Tibial nerve (tissue), 4 donors: ENCODE measurements at regions not wholly inside any gene's neighbourhood (a gene's known extent, or its start where the extent isn't known, plus 50 kb on each side); places are given as distances from the start of the nearest gene placed in this dataset.

Experiments
- DNase-seq, 2 donors: peaks; one replicate each; pipeline ENCODE4 v3.0.0-alpha.2; 2019; ENCODE audit warnings: low spot score in 2 of 2
- H3K27ac ChIP-seq, 4 donors: fragments of 200-600 bp; sonication (generic) in 3 of 4; one replicate each; pipeline ENCODE4 v1.5.1; 2017 to 2019; ENCODE audit warnings: mild to moderate bottlenecking in 1 of 4
- H3K27me3 ChIP-seq, 2 donors: fragments of 200-600 bp; sonication (generic) in 1 of 2; one replicate each; pipeline versions ENCODE4 v1.5.1 to v1.6.0; 2017 to 2019
- H3K36me3 ChIP-seq, 3 donors: fragments of 200-600 bp; sonication (generic); one replicate each; pipeline ENCODE4 v1.5.1; 2018 to 2019
- H3K4me1 ChIP-seq, 4 donors: fragments of 200-600 bp; sonication (generic) in 3 of 4; one replicate each; pipeline ENCODE4 v1.5.1; 2017 to 2019
- H3K4me3 ChIP-seq, 4 donors: fragments of 200-600 bp; sonication (generic) in 3 of 4; one replicate each; pipeline ENCODE4 v1.5.1; 2017 to 2019; ENCODE audit warnings: mild to moderate bottlenecking in 1 of 4, moderate library complexity in 1 of 4
- H3K9me3 ChIP-seq, 4 donors: fragments of 200-600 bp; sonication (generic) in 3 of 4; one replicate each; pipeline ENCODE4 v1.5.1; 2017 to 2019
- EP300 ChIP-seq, 2 donors: sonication (generic); formaldehyde crosslinking; IDR thresholded peaks; one replicate each; pipeline ENCODE4 v1.6.1; 2017; ENCODE audit warnings: antibody characterized with exemption in 2 of 2, mild to moderate bottlenecking in 1 of 2
- POLR2A ChIP-seq, 2 donors: fragments of 450-650 bp; IDR thresholded peaks; one replicate each; pipeline ENCODE4 v1.6.1; 2017; ENCODE audit warnings: antibody characterized with exemption in 2 of 2, mild to moderate bottlenecking in 2 of 2, moderate library complexity in 2 of 2
- WGBS, 2 donors: methylation state at CpG; one replicate each; pipeline ENCODE4 v1.1.5; 2018; 5-methylcytosine and 5-hydroxymethylcytosine counted together
- TF ChIP-seq, protein P1 (sequence below), 5 experiments: fragments of 200-600 bp in 3 of 5; fragments of 450-650 bp in 2 of 5; sonication (generic) in 3 of 5; IDR thresholded peaks; one replicate each; pipeline ENCODE4 v1.5.1; 2016 to 2019; ENCODE audit warnings: antibody characterized with exemption in 5 of 5, mild to moderate bottlenecking in 3 of 5, moderate library complexity in 2 of 5

DNA sequence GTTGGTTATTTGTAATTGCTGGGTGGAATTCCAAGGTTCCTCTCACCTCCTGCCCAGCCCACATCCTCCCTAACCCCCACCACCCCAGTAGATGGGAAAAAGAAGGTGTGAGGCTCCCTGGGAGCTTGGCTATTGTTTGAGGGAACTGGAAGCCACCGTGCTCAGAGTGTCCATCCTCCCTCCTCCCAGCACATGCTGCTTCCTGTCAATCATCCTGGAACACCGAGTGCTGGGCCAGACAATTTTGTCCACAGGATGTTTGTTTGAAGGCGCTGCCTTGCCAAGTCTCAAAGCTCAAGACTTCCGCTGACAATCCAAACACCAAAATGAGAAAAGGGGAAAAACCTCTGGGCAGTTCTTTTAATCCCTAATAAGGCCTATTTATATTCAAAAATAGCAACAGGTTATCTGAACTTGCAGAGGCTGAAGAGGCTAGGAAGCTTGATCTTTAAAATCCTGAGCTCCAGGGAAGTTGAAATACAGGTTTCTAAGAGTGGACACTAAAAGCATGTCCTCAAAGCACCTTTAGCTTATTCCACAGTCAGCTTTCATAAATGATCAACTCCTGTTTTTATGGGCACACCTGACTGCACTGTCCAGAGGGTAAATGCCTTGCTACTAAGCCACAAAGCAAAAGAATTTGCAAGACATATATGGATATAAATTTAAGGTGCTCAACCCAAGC is 286.7 kb downstream of the NFIB start:
- 36 to 46% methylated on average over 4 of the region's 4 CpGs for whole genome bisulfite sequencing, 2 donors
- Histone ChIP-seq H3K36me3 (no peaks in the 10 kb centered on the region), H3K27me3 (no peaks in the 10 kb centered on the region), H3K9me3 (no peaks in the 10 kb centered on the region), H3K4me1 (peaks cover 0 to 36% (median 7%) of the 10 kb centered on the region in 4 donors), H3K4me3 (no peak overlapping the region), H3K27ac (peak overlapping the region in 1 of 4 donors; percentile 24)
- TF ChIP-seq, protein P1, sequence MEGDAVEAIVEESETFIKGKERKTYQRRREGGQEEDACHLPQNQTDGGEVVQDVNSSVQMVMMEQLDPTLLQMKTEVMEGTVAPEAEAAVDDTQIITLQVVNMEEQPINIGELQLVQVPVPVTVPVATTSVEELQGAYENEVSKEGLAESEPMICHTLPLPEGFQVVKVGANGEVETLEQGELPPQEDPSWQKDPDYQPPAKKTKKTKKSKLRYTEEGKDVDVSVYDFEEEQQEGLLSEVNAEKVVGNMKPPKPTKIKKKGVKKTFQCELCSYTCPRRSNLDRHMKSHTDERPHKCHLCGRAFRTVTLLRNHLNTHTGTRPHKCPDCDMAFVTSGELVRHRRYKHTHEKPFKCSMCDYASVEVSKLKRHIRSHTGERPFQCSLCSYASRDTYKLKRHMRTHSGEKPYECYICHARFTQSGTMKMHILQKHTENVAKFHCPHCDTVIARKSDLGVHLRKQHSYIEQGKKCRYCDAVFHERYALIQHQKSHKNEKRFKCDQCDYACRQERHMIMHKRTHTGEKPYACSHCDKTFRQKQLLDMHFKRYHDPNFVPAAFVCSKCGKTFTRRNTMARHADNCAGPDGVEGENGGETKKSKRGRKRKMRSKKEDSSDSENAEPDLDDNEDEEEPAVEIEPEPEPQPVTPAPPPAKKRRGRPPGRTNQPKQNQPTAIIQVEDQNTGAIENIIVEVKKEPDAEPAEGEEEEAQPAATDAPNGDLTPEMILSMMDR (IDR thresholded peaks at IDR 0.05), result no peak
- TF ChIP-seq EP300 (IDR thresholded peaks at IDR 0.05) (peak in 1 of 2 donors; percentile 69), POLR2A (IDR thresholded peaks at IDR 0.05) (no peak)
- no peak for DNase-seq

DNA sequence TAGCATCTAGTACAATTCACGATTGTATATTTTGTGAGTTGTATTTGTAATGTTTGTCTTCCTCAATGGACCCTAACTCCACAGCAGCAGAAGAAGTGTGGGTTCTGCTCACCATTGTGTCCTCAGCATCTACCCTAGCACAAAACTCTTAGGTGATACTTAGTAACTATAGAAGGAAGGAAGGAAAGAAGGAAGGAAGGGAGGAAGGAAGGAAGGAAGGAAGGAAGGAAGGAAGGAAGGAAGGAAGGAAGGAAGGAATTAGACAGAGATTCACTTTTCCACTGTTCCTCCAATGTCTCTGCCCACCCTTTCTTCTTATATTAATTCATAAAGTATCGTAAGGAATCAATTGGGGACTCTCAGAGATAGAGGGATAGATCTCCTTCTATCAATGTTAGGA is 288.2 kb downstream of the NFIB start:
- WGBS, 2 donors, result 45 to 82% methylated on average over 2 of the region's 2 CpGs
- Histone ChIP-seq H3K9me3 (no peaks in the 10 kb centered on the region), H3K4me3 (no peak overlapping the region), H3K36me3 (no peaks in the 10 kb centered on the region), H3K27ac (no peak overlapping the region), H3K4me1 (peaks cover 0 to 33% (median 2%) of the 10 kb centered on the region in 4 donors), H3K27me3 (no peaks in the 10 kb centered on the region)
- DNase-seq, result no peak
- no peak for TF ChIP-seq EP300 (IDR thresholded peaks at IDR 0.05)
- TF ChIP-seq POLR2A (IDR thresholded peaks at IDR 0.05), result no peak
- TF ChIP-seq, protein P1 (IDR thresholded peaks at IDR 0.05), result no peak

DNA sequence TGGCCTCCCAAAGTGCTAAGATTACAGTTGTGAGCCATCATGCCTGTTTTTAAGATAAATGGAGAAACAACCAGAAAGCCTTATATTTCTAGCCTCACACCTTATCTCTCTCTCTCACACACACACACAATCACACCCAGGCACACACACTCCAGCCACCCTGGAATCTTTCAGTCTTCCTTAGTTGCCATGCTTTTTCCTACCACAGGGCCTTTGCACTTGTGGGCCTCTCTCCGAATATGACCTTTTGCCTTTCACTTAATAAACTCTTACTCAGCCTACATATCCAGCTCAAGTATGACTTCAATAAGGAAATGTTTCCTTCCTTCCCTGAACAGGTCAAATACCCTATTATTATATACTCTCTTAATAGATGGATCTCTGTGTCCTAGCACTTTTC is 290.7 kb downstream of the NFIB start:
- Histone ChIP-seq H3K4me3 (no peak overlapping the region), H3K27ac (no peak overlapping the region), H3K27me3 (no peaks in the 10 kb centered on the region), H3K9me3 (no peaks in the 10 kb centered on the region), H3K4me1 (peaks cover 0 to 15% (median 0%) of the 10 kb centered on the region in 4 donors), H3K36me3 (no peaks in the 10 kb centered on the region)
- TF ChIP-seq POLR2A (IDR thresholded peaks at IDR 0.05), result no peak
- TF ChIP-seq, protein P1 (IDR thresholded peaks at IDR 0.05), result no peak
- TF ChIP-seq EP300 (IDR thresholded peaks at IDR 0.05), result no peak
- DNase-seq, result no peak
- WGBS, 2 donors, result 90 to 92% methylated on average over 1 of the region's 1 CpG

DNA sequence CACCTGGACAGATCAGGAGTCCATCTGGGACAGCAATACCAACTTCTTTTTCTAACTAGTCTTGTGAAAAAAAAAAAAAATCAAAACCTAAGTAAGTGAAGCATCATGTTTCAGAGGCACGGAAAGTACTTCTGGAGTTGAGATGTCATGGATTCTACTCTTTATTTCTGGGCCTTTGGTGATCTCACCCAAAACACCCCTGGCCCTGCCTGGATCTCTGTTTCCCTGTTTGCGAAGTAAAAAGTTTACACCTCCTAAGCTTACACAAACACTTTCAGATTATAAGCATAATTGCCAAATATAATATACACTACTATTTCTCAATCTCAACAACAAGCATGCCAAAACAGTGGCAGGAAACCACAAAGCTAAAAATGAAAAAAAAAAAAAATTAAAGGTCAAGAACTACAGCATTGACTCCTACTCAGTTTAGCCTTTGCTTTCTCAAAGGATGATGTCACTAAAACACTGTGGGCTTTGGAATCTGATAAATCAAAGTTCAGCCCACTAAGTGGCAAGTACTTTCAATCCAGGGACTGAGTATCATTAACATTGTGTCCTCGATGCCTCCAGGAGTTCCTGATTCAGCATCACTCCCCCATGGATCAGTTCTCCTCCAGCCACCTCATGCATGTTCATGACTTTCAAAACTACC is 291.9 kb downstream of the NFIB start:
- TF ChIP-seq EP300 (IDR thresholded peaks at IDR 0.05) (no peak), POLR2A (IDR thresholded peaks at IDR 0.05) (no peak)
- TF ChIP-seq, protein P1 (IDR thresholded peaks at IDR 0.05), result no peak
- no peak for DNase-seq
- no peak overlapping the region for H3K4me3 ChIP-seq
- H3K27ac ChIP-seq, result no peak overlapping the region
- peaks cover 0 to 10% (median 0%) of the 10 kb centered on the region in 4 donors for H3K4me1 ChIP-seq
- no peaks in the 10 kb centered on the region for H3K27me3 ChIP-seq
- H3K36me3 ChIP-seq, result no peaks in the 10 kb centered on the region
- H3K9me3 ChIP-seq, result no peaks in the 10 kb centered on the region
- WGBS, 2 donors, result 31 to 41% methylated on average over 3 of the region's 3 CpGs

DNA sequence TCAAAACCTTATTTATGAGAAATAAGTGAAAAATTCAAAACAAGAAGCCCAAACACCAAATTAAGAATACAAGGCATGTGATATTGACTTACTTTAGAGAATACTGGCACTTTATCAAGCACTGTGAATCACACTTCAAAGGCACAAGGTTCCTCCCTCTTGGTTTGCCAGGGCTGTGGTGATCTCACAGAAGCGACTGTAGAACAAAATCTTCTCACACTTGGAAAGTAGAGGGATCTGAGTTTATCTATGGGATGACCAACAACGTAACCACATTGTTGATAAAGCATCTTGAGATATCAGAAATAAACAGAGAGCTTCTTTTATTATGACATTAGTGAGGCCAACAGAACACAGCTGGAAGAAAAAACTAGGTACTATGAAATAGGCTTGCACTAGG is 295.9 kb downstream of the NFIB start:
- Histone ChIP-seq H3K27ac (no peak overlapping the region), H3K36me3 (no peaks in the 10 kb centered on the region), H3K4me1 (peaks cover 0 to 10% (median 0%) of the 10 kb centered on the region in 4 donors), H3K27me3 (no peaks in the 10 kb centered on the region), H3K4me3 (no peak overlapping the region), H3K9me3 (no peaks in the 10 kb centered on the region)
- TF ChIP-seq POLR2A (IDR thresholded peaks at IDR 0.05) (no peak), EP300 (IDR thresholded peaks at IDR 0.05) (no peak)
- TF ChIP-seq, protein P1 (IDR thresholded peaks at IDR 0.05), result no peak
- DNase-seq, result no peak
- 61 to 75% methylated on average over 2 of the region's 2 CpGs for WGBS, 2 donors
